Stimulated activated CD4-positive, alpha-beta T cell treated with anti-CD3 and anti-CD28 coated beads, Interleukin-2, amount 100 ng/mL, for 48 hours (primary cell): ENCODE measurements at regions not wholly inside any gene's neighbourhood (a gene's known extent, or its start where the extent isn't known, plus 50 kb on each side); places are given as distances from the start of the nearest gene placed in this dataset.

Source experiments
- DNase-seq, 2 donors: peaks; one replicate each; pipeline ENCODE4 v3.0.0-alpha.2; 2020

DNA sequence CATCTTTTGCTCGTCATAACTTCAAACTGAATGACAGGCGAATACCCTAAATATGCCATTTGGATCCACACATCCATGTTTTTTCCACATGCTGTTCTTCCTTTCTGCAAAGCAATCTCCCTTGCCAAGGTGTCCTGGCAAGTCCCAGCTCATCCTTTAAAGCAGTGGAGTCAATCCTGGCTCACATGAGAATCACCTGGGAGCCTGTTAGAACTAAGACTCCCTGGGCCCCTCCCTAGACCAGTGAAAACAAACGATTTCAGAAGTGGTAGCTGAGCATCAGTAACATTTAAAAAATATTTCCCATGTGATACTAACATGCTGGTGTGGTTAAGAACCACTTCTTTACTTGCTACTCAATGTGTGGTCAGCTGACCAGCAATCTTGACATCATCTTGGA lies 50.6 kb upstream of the PARD3B start:
- DNase-seq = no peak

DNA sequence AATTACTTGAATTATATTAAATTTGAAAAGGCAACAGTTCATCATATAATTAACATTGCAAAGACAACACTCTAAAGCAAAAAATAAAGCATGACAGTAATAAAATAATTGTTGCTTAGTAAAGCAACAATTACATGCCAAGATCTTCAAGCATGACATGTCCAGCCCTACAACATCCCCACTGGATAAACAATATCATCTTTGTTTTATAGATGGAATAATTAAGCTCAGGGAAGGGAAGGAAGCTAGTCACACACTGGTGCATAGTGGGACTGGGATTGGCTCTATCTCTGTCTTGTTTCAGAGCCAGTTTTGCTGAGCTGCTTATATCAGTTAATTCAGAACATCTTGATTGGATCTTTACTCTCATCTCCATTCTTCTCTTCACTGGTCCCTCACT lies 49.9 kb upstream of the PARD3B start:
- DNase-seq = no peak
